Transverse colon (tissue), 4 donors: ENCODE measurements at regions not wholly inside any gene's neighbourhood (a gene's known extent, or its start where the extent isn't known, plus 50 kb on each side); places are given as distances from the start of the nearest gene placed in this dataset.

Experiments
- CTCF ChIP-seq, 5 experiments: fragments of 200-600 bp in 3 of 5; fragments of 450-650 bp in 2 of 5; sonication (generic) in 3 of 5; IDR thresholded peaks; 1 replicate in 2 of 5; 2 replicates in 3 of 5; pipeline ENCODE4 v1.5.1; 2016 to 2017; ENCODE audit warnings: antibody characterized with exemption in 5 of 5, inconsistent platforms in 3 of 5, mild to moderate bottlenecking in 2 of 5, moderate library complexity in 1 of 5
- EP300 ChIP-seq: sonication (generic); formaldehyde crosslinking; IDR thresholded peaks from one replicate; pipeline ENCODE4 v1.6.1; 2017; ENCODE audit warnings: antibody characterized with exemption, low read depth
- POLR2A ChIP-seq: fragments of 450-650 bp; IDR thresholded peaks from one replicate; pipeline ENCODE4 v1.6.1; 2016; ENCODE audit warnings: antibody characterized with exemption, mild to moderate bottlenecking, moderate library complexity
- POLR2AphosphoS5 ChIP-seq, 3 donors: sonication (generic); formaldehyde crosslinking; IDR thresholded peaks; one replicate each; pipeline ENCODE4 v1.6.1; 2016; ENCODE audit warnings: antibody characterized with exemption in 3 of 3

GRCh38 chr4:24143741-24144140, 253.9 kb upstream of the PPARGC1A start:
- no peak for TF ChIP-seq CTCF (IDR thresholded peaks at IDR 0.05)
- no peak for TF ChIP-seq POLR2AphosphoS5 (IDR thresholded peaks at IDR 0.05)
- TF ChIP-seq POLR2A = no peak
- TF ChIP-seq EP300 = no peak
